ENCODE measurements at regions not wholly inside any gene's neighbourhood (a gene's known extent, or its start where the extent isn't known, plus 50 kb on each side); places are given as distances from the start of the nearest gene placed in this dataset.
A peak's percentile ranks its signal among the peaks of the same experiment; 100 is the strongest.

DNA sequence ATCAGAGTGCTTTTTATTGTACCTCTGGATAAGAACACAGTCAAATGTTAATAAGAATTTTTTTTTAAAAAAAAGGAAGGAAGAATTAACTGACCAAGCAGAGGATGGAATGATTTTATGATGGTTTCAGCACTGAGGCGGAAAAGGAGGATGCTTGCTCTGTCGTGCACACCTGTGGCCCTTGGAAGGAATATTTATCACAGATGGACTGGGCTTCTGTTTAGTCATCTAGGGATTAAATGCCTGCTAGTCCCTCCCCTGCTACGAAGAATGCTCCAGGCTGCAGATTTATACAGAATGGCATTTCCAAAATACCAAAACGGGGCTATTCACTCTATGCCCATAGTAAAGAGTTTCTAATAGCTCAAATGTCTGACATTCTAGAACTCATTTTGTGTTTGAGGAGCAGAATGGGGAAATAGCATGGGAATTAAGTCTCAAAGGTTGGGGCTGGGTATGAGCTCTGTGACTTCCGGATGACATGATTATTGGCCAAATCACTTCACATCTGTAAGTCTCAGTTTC lies 92.8 kb upstream of the BCL6 start:
- Histone ChIP-seq H3K4me1 (ENCODE audit: control insufficient read depth in 2 of 3, insufficient read depth in 2 of 3, low read depth in 1 of 3, low read length in 3 of 3) (peaks cover 0 to 11% (median 0%) of the 10 kb centered on the region in 3 donors), H3K36me3 (ENCODE audit: control insufficient read depth in 2 of 3, insufficient read depth in 3 of 3, low read length in 3 of 3) (no peaks in the 10 kb centered on the region), H3K4me3 (ENCODE audit: low read length in 3 of 3) (no peak overlapping the region), H3K9ac (ENCODE audit: low read length in 3 of 3) (no peak overlapping the region), H3K27ac (ENCODE audit: low read depth in 2 of 2, low read length in 2 of 2) (no peak overlapping the region), H3K27me3 (ENCODE audit: control insufficient read depth, insufficient read depth, low read length) (no peaks in the 10 kb centered on the region), H3K9me3 (ENCODE audit: control insufficient read depth in 2 of 3, insufficient read depth in 1 of 3, low read length in 3 of 3) (no peaks in the 10 kb centered on the region)
- FAIRE-seq (no peak), DNase-seq (no peak)
- intact Hi-C loops (cut with DNase I) = no loop called here
- TF ChIP-seq, protein P1, sequence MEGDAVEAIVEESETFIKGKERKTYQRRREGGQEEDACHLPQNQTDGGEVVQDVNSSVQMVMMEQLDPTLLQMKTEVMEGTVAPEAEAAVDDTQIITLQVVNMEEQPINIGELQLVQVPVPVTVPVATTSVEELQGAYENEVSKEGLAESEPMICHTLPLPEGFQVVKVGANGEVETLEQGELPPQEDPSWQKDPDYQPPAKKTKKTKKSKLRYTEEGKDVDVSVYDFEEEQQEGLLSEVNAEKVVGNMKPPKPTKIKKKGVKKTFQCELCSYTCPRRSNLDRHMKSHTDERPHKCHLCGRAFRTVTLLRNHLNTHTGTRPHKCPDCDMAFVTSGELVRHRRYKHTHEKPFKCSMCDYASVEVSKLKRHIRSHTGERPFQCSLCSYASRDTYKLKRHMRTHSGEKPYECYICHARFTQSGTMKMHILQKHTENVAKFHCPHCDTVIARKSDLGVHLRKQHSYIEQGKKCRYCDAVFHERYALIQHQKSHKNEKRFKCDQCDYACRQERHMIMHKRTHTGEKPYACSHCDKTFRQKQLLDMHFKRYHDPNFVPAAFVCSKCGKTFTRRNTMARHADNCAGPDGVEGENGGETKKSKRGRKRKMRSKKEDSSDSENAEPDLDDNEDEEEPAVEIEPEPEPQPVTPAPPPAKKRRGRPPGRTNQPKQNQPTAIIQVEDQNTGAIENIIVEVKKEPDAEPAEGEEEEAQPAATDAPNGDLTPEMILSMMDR (IDR thresholded peaks at IDR 0.05; ENCODE audit: borderline replicate concordance, extremely low read depth, insufficient read depth) = no peak

DNA sequence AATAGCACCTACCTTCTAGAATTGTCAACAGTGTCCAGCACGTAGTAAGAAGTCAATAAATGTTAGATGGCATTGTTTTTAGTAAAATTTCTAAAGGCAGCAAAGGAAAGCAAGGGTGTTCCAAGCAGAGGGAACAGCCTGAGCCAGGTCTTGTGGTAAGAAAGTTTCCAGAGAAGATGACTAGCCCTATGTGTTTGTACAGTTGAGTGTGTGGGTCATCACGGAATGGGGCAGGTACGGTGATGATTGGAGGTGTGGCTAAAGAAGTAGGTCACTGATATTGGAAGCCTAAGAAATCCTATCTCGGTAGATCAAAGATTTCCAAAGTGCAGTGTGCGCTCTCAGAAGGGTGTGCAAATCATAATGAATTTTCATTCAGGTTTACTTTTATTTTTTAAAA lies 94.2 kb upstream of the BCL6 start:
- DNase-seq (no peak), FAIRE-seq (no peak)
- TF ChIP-seq, protein P1 (IDR thresholded peaks at IDR 0.05; ENCODE audit: borderline replicate concordance, extremely low read depth, insufficient read depth) = no peak
- no peak overlapping the region for H3K4me3 ChIP-seq (ENCODE audit: low read length in 3 of 3)
- H3K36me3 ChIP-seq (ENCODE audit: control insufficient read depth in 2 of 3, insufficient read depth in 3 of 3, low read length in 3 of 3) = no peaks in the 10 kb centered on the region
- no peaks in the 10 kb centered on the region for H3K9me3 ChIP-seq (ENCODE audit: control insufficient read depth in 2 of 3, insufficient read depth in 1 of 3, low read length in 3 of 3)
- no peak overlapping the region for H3K9ac ChIP-seq (ENCODE audit: low read length in 3 of 3)
- H3K27me3 ChIP-seq (ENCODE audit: control insufficient read depth, insufficient read depth, low read length) = no peaks in the 10 kb centered on the region
- intact Hi-C loops (cut with DNase I) = no loop called here
- H3K4me1 ChIP-seq (ENCODE audit: control insufficient read depth in 2 of 3, insufficient read depth in 2 of 3, low read depth in 1 of 3, low read length in 3 of 3) = peaks cover 0 to 11% (median 0%) of the 10 kb centered on the region in 3 donors
- no peak overlapping the region for H3K27ac ChIP-seq (ENCODE audit: low read depth in 2 of 2, low read length in 2 of 2)

DNA sequence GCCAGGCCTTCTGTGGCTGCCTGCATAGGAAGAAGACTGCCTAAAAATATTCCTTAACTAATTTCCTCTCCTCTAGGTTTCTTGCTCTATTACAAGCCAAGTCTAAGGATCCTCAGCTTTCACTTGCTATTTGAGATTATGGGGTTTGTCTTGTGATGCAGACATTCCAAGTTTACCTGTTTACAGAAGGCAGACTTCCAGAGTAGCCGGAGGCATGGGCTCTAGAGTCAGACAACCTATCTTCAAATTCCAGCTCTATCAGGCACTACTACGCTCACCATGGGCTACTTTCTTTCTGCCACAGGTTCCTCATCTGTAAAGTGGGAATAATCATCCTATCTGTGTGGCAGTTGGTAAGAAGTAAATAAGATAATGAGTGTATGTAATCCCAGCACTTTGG lies 95.6 kb upstream of the BCL6 start:
- intact Hi-C loops (cut with DNase I) = no loop called here
- Histone ChIP-seq H3K9me3 (ENCODE audit: control insufficient read depth in 2 of 3, insufficient read depth in 1 of 3, low read length in 3 of 3) (no peaks in the 10 kb centered on the region), H3K9ac (ENCODE audit: low read length in 3 of 3) (no peak overlapping the region), H3K4me1 (ENCODE audit: control insufficient read depth in 2 of 3, insufficient read depth in 2 of 3, low read depth in 1 of 3, low read length in 3 of 3) (peaks cover 0 to 11% (median 0%) of the 10 kb centered on the region in 3 donors), H3K27ac (ENCODE audit: low read depth in 2 of 2, low read length in 2 of 2) (no peak overlapping the region), H3K4me3 (ENCODE audit: low read length in 3 of 3) (no peak overlapping the region), H3K36me3 (ENCODE audit: control insufficient read depth in 2 of 3, insufficient read depth in 3 of 3, low read length in 3 of 3) (no peaks in the 10 kb centered on the region), H3K27me3 (ENCODE audit: control insufficient read depth, insufficient read depth, low read length) (no peaks in the 10 kb centered on the region)
- TF ChIP-seq, protein P1 (IDR thresholded peaks at IDR 0.05; ENCODE audit: borderline replicate concordance, extremely low read depth, insufficient read depth) = no peak
- DNase-seq (no peak), FAIRE-seq (no peak)

DNA sequence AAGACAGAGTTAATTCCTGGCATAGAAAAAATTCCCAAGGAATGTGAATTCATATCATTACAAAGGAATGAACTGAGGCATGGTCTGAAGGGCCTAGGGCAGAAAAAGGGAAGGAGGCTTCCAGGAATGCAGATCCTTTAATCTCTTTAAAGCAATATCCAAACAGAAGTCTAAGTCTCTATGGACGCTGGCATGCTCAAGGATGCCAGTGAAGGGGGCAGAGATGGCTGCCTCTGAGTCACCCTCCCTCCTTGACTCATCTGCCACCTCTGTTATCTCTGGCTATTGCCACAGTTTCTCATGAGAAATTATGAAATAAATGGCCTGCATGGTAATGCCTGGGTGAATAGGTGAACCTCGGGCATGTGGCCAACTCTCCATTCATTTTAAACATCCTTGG lies 96.3 kb upstream of the BCL6 start:
- TF ChIP-seq, protein P1 (IDR thresholded peaks at IDR 0.05; ENCODE audit: borderline replicate concordance, extremely low read depth, insufficient read depth) = no peak
- Histone ChIP-seq H3K9ac (ENCODE audit: low read length in 3 of 3) (peak overlapping the region in 1 of 3 donors; percentile 16), H3K36me3 (ENCODE audit: control insufficient read depth in 2 of 3, insufficient read depth in 3 of 3, low read length in 3 of 3) (no peaks in the 10 kb centered on the region), H3K27ac (ENCODE audit: low read depth in 2 of 2, low read length in 2 of 2) (peak overlapping the region in 1 of 2 donors; percentile 70), H3K27me3 (ENCODE audit: control insufficient read depth, insufficient read depth, low read length) (no peaks in the 10 kb centered on the region), H3K4me1 (ENCODE audit: control insufficient read depth in 2 of 3, insufficient read depth in 2 of 3, low read depth in 1 of 3, low read length in 3 of 3) (peaks cover 0 to 11% (median 0%) of the 10 kb centered on the region in 3 donors), H3K4me3 (ENCODE audit: low read length in 3 of 3) (no peak overlapping the region), H3K9me3 (ENCODE audit: control insufficient read depth in 2 of 3, insufficient read depth in 1 of 3, low read length in 3 of 3) (no peaks in the 10 kb centered on the region)
- intact Hi-C loops (cut with DNase I) = no loop called here
- DNase-seq (no peak), FAIRE-seq (no peak)

Measured in kidney (tissue), 13 donors.